K562 (cell line): ENCODE measurements at regions not wholly inside any gene's neighbourhood (a gene's known extent, or its start where the extent isn't known, plus 50 kb on each side); places are given as distances from the start of the nearest gene placed in this dataset.

Experiments used
- ATAC-seq: fragments of 200-7000 bp; cut with Tn5 transposase; 3 replicates; pipeline ENCODE4 v1.9.1; 2020; ENCODE audit warnings: moderate library complexity
- BruUV-seq: library from RNA; stranded (reverse); fragments of 400-500 nt; replicated peaks from 2 replicates; lab custom pipeline; 2021; lab: Mats Ljungman, UMichigan
- CTCF ChIA-PET: fragments of 300-600 bp; formaldehyde crosslinking; extraction: SDS; loops from one replicate; lab custom pipeline; 2021; ENCODE audit warnings: low intra/inter-chr PET ratio; lab: Yijun Ruan, JAX
- POLR2A ChIA-PET: fragments of 300-600, 350-650 bp; sonication (Branson Sonifier 250); formaldehyde crosslinking; extraction: SDS; loops from one replicate; lab custom pipeline; 2021; ENCODE audit warnings: antibody characterized with exemption, inconsistent platforms; lab: Yijun Ruan, JAX
- DNase-seq, 4 experiments: peaks; one replicate each; pipeline versions ENCODE4 v3.0.0 to v3.0.0-alpha.2; 2011 to 2018; ENCODE audit warnings: low spot score in 3 of 4, mixed read lengths in 3 of 4; ENCODE audit errors: extremely low read depth in 1 of 4
- FAIRE-seq: peaks from 2 replicates; lab custom pipeline; 2011; peaks lifted over from hg19 to GRCh38; lab: Jason Lieb, UNC
- H2AFZ ChIP-seq: 2 replicates; pipeline ENCODE4 v1.6.0; 2011; ENCODE audit warnings: low read depth, low read length, control low read depth, inconsistent platforms
- H3K27ac ChIP-seq: fragments of 200-600 bp; 3 replicates; pipeline ENCODE4 v1.8.0; 2011; ENCODE audit warnings: low read depth, mild to moderate bottlenecking, control low read depth, inconsistent platforms, low read length, moderate library complexity, mixed read lengths; ENCODE audit errors: extremely low read depth
- H3K27me3 ChIP-seq, 2 experiments: fragments of 300-600 bp in 1 of 2; 2 replicates in 1 of 2; 3 replicates in 1 of 2; pipeline versions ENCODE4 v1.6.0 to v1.8.0; 2011; ENCODE audit warnings: inconsistent platforms in 2 of 2, low read length in 2 of 2, mild to moderate bottlenecking in 1 of 2, mixed read lengths in 1 of 2, moderate library complexity in 1 of 2; ENCODE audit not compliant: control insufficient read depth in 2 of 2, insufficient read depth in 2 of 2
- H3K36me3 ChIP-seq: fragments of 300-600 bp; 3 replicates; pipeline ENCODE4 v1.8.0; 2011; ENCODE audit warnings: mild to moderate bottlenecking, low read length, inconsistent platforms; ENCODE audit not compliant: control insufficient read depth, insufficient read depth
- H3K4me1 ChIP-seq, 2 experiments: fragments of 200-600 bp in 1 of 2; replicated peaks in 1 of 2; 2 replicates in 1 of 2; 3 replicates in 1 of 2; pipeline versions ENCODE4 v1.5.1 to v1.8.0; 2011; ENCODE audit warnings: inconsistent platforms in 2 of 2, low read length in 2 of 2, mild to moderate bottlenecking in 1 of 2, mixed read lengths in 1 of 2, moderate library complexity in 1 of 2; ENCODE audit not compliant: control insufficient read depth in 2 of 2, insufficient read depth in 2 of 2
- H3K4me2 ChIP-seq: 2 replicates; pipeline ENCODE4 v1.6.1; 2011; ENCODE audit warnings: low read length, control low read depth, inconsistent platforms, mixed read lengths; ENCODE audit not compliant: insufficient read depth
- H3K4me3 ChIP-seq: fragments of 200-600 bp; sonication (generic), shearing (Covaris generic); 2 replicates; pipeline ENCODE4 v1.5.1; 2016; ENCODE audit warnings: control low read depth, inconsistent platforms
- H3K79me2 ChIP-seq: fragments of 200-600 bp; 3 replicates; pipeline ENCODE4 v1.8.0; 2011; ENCODE audit warnings: low read length, inconsistent platforms; ENCODE audit not compliant: control insufficient read depth, insufficient read depth
- H3K9ac ChIP-seq, 2 experiments: 2 replicates each; pipeline versions ENCODE4 v1.6.0 to v1.6.1; 2011; ENCODE audit warnings: low read depth in 2 of 2, low read length in 2 of 2, control low read depth in 1 of 2, inconsistent platforms in 1 of 2, mild to moderate bottlenecking in 1 of 2, mixed read lengths in 1 of 2; ENCODE audit not compliant: insufficient read depth in 1 of 2
- H3K9me1 ChIP-seq: one replicate; pipeline ENCODE4 v1.6.0; 2011; ENCODE audit warnings: inconsistent platforms, mild to moderate bottlenecking, low read length, moderate library complexity; ENCODE audit not compliant: control insufficient read depth, insufficient read depth
- H3K9me3 ChIP-seq: replicated peaks from 2 replicates; pipeline ENCODE4 v1.5.1; 2011; ENCODE audit warnings: low read depth, low read length, inconsistent platforms; ENCODE audit not compliant: control insufficient read depth, insufficient read depth
- H4K20me1 ChIP-seq: replicated peaks from 2 replicates; pipeline ENCODE4 v1.6.1; 2011; ENCODE audit warnings: low read length, inconsistent platforms, mixed read lengths; ENCODE audit not compliant: control insufficient read depth, insufficient read depth
- ASH1L ChIP-seq: fragments of 450-650 bp; IDR thresholded peaks from 2 replicates; pipeline ENCODE4 v1.6.1; 2018; ENCODE audit warnings: borderline replicate concordance, mild to moderate bottlenecking, low read depth; ENCODE audit not compliant: partially characterized antibody
- GABPB2 ChIP-seq: fragments of 250-450 bp; sonication (Bioruptor Pico); conservative IDR thresholded peaks from 2 replicates; pipeline ENCODE4 v1.5.1; 2021; ENCODE audit warnings: mild to moderate bottlenecking
- GTF2E2 ChIP-seq: fragments of 200-800 bp; sonication (Bioruptor generic); IDR thresholded peaks from 2 replicates; pipeline ENCODE4 v1.6.1; 2016; ENCODE audit warnings: missing genetic modification characterization, missing compliant biosample characterization
- RBM15 ChIP-seq: fragments of 200-400 bp; formaldehyde crosslinking; IDR thresholded peaks from 2 replicates; pipeline ENCODE4 v1.6.1; 2018; ENCODE audit warnings: mild to moderate bottlenecking, low read length, moderate library complexity; ENCODE audit not compliant: insufficient read depth
- SMC3 ChIP-seq: conservative IDR thresholded peaks from 2 replicates; pipeline ENCODE4 v1.6.1; 2011; ENCODE audit warnings: low read depth, low read length, improper control_type of control experiment; ENCODE audit not compliant: insufficient read depth
- SRSF3 ChIP-seq: fragments of 200-400 bp; formaldehyde crosslinking; IDR thresholded peaks from 2 replicates; pipeline ENCODE4 v1.6.1; 2016; ENCODE audit warnings: mild to moderate bottlenecking, low read length, moderate library complexity; ENCODE audit not compliant: insufficient read depth
- STAT5A ChIP-seq: IDR thresholded peaks from 2 replicates; pipeline ENCODE4 v1.6.1; 2012; ENCODE audit warnings: low read length, inconsistent platforms, borderline replicate concordance
- STAT5B ChIP-seq: fragments of 250-450 bp; sonication (Bioruptor Pico); IDR thresholded peaks from 2 replicates; pipeline ENCODE4 v1.8.0; 2021; ENCODE audit warnings: mild to moderate bottlenecking, inconsistent platforms
- ZNF143 ChIP-seq: sonication (generic); formaldehyde crosslinking; IDR thresholded peaks from 2 replicates; pipeline ENCODE4 v1.9.0; 2022; ENCODE audit warnings: mild to moderate bottlenecking, missing genetic modification reagents
- ZNF583 ChIP-seq: fragments of 250-450 bp; sonication (Bioruptor Pico); IDR thresholded peaks from 2 replicates; pipeline ENCODE4 v1.4.0; 2020
- WGBS: fragments of 100-300 bp; shearing (Covaris generic); methylation state at CpG from one replicate; pipeline ENCODE4 v1.1.6; 2016; ENCODE audit warnings: low coverage, mixed read lengths; ENCODE audit not compliant: insufficient coverage; ENCODE audit errors: missing lambda C conversion rate; 5-methylcytosine and 5-hydroxymethylcytosine counted together
- in situ Hi-C: fragments of 300-500 bp; cut with MboI; formaldehyde crosslinking; loops from 4 replicates; pipeline ENCODE4 v1.15.0; 2018; ENCODE audit warnings: inconsistent platforms, mixed read lengths
- intact Hi-C: fragments of 100-400 bp; cut with micrococcal nuclease; formaldehyde crosslinking; loops from 2 replicates; pipeline ENCODE4 v1.14.2; 2022
- TF ChIP-seq, protein P1 (sequence below): IDR thresholded peaks from 2 replicates; pipeline ENCODE4 v1.6.1; 2014; ENCODE audit warnings: antibody characterized with exemption
- TF ChIP-seq, protein P2 (sequence below): fragments of 450-650 bp; formaldehyde crosslinking; IDR thresholded peaks from 2 replicates; pipeline ENCODE4 v1.4.0; 2020; ENCODE audit warnings: mild to moderate bottlenecking
- TF ChIP-seq, protein P3 (sequence below): sonication (generic); formaldehyde crosslinking; IDR thresholded peaks from 2 replicates; pipeline ENCODE4 v1.8.0; 2022; ENCODE audit warnings: mild to moderate bottlenecking, missing genetic modification reagents

DNA sequence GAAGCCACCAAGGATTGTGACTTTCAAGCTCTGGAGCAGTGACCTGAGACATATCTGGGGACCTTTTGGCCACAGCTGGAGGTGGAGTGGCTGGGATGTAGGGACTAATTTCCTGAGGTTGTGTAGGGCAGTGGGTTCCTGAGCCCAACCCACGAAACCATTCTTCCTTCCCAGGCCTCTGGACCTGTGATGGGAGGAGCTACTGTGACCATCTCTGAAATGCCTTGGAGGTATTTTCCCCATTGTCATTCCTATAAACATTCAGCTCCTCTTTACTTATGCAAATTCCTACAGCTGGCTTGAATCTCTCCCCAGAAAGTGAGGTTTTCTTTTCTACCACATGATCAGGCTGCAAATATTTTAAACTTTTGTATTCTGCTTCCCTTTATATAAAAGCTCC lies 172.6 kb downstream of the TUSC1 start (continued):
- no peak for TF ChIP-seq SMC3

DNA sequence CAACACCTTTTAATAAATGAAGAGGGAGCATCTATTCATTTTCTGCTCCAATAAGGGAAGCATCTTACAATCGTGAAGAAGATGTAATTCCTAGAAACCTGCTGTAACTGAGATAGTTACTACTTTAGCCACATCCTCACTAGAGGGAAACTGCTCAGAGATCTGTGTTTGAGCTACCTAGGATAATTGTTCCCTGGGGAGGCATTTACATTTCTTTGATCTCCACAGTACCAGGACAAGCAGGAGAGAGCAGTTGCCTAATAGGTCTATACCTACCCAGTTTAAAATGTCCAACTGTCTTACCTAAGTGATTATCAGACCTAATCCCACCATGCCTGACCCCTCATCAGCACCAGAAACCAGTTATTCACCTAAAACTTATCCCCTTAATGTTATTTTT lies 196.9 kb downstream of the TUSC1 start:
- no peaks in the 10 kb centered on the region for H3K9me3 ChIP-seq
- no peaks in the 10 kb centered on the region for H3K36me3 ChIP-seq
- POLR2A ChIA-PET, result no interaction called here

DNA sequence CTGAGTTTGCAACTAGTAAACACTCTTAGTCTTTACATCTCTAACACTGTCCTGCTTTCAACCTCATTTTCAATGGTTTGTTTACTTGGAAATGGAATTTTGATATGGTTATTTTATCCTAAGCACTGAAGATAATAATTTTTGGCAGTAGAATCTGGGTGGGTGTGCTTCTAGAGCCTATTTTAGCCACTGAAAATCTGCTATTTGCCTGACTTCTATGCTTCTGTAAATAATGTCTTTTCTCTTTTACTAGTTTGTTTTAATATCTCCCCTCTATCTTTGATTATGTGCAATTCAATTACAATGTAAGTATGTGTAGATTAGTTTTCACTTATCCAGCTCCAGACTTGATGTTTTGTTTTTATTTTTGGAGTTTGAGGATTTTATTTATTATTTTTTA lies 197.5 kb downstream of the TUSC1 start:
- H3K36me3 ChIP-seq, result no peaks in the 10 kb centered on the region
- no peaks in the 10 kb centered on the region for H3K4me1 ChIP-seq
- no peak overlapping the region for H3K4me2 ChIP-seq
- POLR2A ChIA-PET, result no interaction called here
- ATAC-seq, result no peak
- BruUV-seq, result no TSS peak
- H3K9me1 ChIP-seq, result no peaks in the 10 kb centered on the region
- intact Hi-C loops, result no loop called here
- DNase-seq, result no peak
- H3K79me2 ChIP-seq, result no peaks in the 10 kb centered on the region
- no peaks in the 10 kb centered on the region for H3K27me3 ChIP-seq
- H3K9ac ChIP-seq, result no peak overlapping the region
- no peaks in the 10 kb centered on the region for H4K20me1 ChIP-seq
- CTCF ChIA-PET, result no interaction called here
- no peaks in the 10 kb centered on the region for H3K9me3 ChIP-seq
- no peak overlapping the region for H2AFZ ChIP-seq
- no peak overlapping the region for H3K27ac ChIP-seq
- no peak for FAIRE-seq
- in situ Hi-C loops, result no loop called here
- no peak overlapping the region for H3K4me3 ChIP-seq
- TF ChIP-seq, protein P1, sequence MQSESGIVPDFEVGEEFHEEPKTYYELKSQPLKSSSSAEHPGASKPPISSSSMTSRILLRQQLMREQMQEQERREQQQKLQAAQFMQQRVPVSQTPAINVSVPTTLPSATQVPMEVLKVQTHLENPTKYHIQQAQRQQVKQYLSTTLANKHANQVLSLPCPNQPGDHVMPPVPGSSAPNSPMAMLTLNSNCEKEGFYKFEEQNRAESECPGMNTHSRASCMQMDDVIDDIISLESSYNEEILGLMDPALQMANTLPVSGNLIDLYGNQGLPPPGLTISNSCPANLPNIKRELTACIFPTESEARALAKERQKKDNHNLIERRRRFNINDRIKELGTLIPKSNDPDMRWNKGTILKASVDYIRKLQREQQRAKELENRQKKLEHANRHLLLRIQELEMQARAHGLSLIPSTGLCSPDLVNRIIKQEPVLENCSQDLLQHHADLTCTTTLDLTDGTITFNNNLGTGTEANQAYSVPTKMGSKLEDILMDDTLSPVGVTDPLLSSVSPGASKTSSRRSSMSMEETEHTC, result no peak
- TF ChIP-seq STAT5B (no peak), SRSF3 (no peak), ZNF583 (CRISPR knock-in tag) (no peak), ZNF143 (CRISPR knock-in tag) (no peak), RBM15 (no peak), GABPB2 (CRISPR knock-in tag) (no peak), STAT5A (no peak), GTF2E2 (no peak)
- TF ChIP-seq, protein P2, sequence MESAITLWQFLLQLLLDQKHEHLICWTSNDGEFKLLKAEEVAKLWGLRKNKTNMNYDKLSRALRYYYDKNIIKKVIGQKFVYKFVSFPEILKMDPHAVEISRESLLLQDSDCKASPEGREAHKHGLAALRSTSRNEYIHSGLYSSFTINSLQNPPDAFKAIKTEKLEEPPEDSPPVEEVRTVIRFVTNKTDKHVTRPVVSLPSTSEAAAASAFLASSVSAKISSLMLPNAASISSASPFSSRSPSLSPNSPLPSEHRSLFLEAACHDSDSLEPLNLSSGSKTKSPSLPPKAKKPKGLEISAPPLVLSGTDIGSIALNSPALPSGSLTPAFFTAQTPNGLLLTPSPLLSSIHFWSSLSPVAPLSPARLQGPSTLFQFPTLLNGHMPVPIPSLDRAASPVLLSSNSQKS (CRISPR knock-in tag), result no peak

More for the DNA sequence above, 196.9 kb downstream of the TUSC1 start:
- DNase-seq, result no peak
- Histone ChIP-seq H3K4me1 (no peaks in the 10 kb centered on the region), H3K4me3 (no peak overlapping the region), H4K20me1 (no peaks in the 10 kb centered on the region), H3K9me1 (no peaks in the 10 kb centered on the region), H2AFZ (no peak overlapping the region), H3K79me2 (no peaks in the 10 kb centered on the region), H3K27me3 (no peaks in the 10 kb centered on the region), H3K27ac (no peak overlapping the region), H3K4me2 (no peak overlapping the region), H3K9ac (no peak overlapping the region)
- intact Hi-C loops (no loop called here), in situ Hi-C loops (no loop called here)
- no peak for FAIRE-seq
- CTCF ChIA-PET, result no interaction called here
- TF ChIP-seq ASH1L, result no peak
- TF ChIP-seq, protein P3, sequence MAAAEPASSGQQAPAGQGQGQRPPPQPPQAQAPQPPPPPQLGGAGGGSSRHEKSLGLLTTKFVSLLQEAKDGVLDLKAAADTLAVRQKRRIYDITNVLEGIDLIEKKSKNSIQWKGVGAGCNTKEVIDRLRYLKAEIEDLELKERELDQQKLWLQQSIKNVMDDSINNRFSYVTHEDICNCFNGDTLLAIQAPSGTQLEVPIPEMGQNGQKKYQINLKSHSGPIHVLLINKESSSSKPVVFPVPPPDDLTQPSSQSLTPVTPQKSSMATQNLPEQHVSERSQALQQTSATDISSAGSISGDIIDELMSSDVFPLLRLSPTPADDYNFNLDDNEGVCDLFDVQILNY (CRISPR knock-in tag), result no peak
- WGBS, result no CpG with 5 or more reads among the region's 1 CpG
- no peak for ATAC-seq
- BruUV-seq, result no TSS peak
